Osteoblast (primary cell): ENCODE measurements at regions not wholly inside any gene's neighbourhood (a gene's known extent, or its start where the extent isn't known, plus 50 kb on each side); places are given as distances from the start of the nearest gene placed in this dataset.

ENCODE experiments used
- DNase-seq: peaks from one replicate; pipeline ENCODE4 v3.0.0; 2011; ENCODE audit warnings: low spot score, mixed read lengths; ENCODE audit not compliant: insufficient read length; ENCODE audit errors: missing footprints
- H2AFZ ChIP-seq: 2 replicates; pipeline ENCODE4 v1.6.0; 2011; ENCODE audit warnings: mild to moderate bottlenecking, low read length
- H3K27ac ChIP-seq: 2 replicates; pipeline ENCODE4 v1.5.1; 2011; ENCODE audit warnings: mild to moderate bottlenecking, low read depth, low read length, moderate library complexity
- H3K27me3 ChIP-seq: 2 replicates; pipeline ENCODE4 v1.6.0; 2012; ENCODE audit warnings: mild to moderate bottlenecking, control low read depth, inconsistent platforms, low read length, moderate library complexity; ENCODE audit not compliant: insufficient read depth
- H3K36me3 ChIP-seq: 2 replicates; pipeline ENCODE4 v1.5.1; 2011; ENCODE audit warnings: mild to moderate bottlenecking, low read length, control low read depth, moderate library complexity; ENCODE audit not compliant: insufficient read depth
- H3K4me1 ChIP-seq: 2 replicates; pipeline ENCODE4 v1.5.1; 2011; ENCODE audit warnings: mild to moderate bottlenecking, low read length, control low read depth, moderate library complexity; ENCODE audit not compliant: insufficient read depth
- H3K4me2 ChIP-seq: 2 replicates; pipeline ENCODE4 v1.6.0; 2011; ENCODE audit warnings: mild to moderate bottlenecking, low read length; ENCODE audit not compliant: insufficient read depth
- H3K4me3 ChIP-seq: fragments of 200-600 bp; sonication (generic); 3 replicates; pipeline ENCODE4 v1.5.1; 2012; ENCODE audit warnings: mild to moderate bottlenecking, low read length, inconsistent platforms; ENCODE audit not compliant: insufficient read depth
- H3K79me2 ChIP-seq: 2 replicates; pipeline ENCODE4 v1.6.0; 2012; ENCODE audit warnings: mild to moderate bottlenecking, low read length, control low read depth, inconsistent platforms; ENCODE audit not compliant: insufficient read depth
- H3K9me3 ChIP-seq: 2 replicates; pipeline ENCODE4 v1.5.1; 2011; ENCODE audit warnings: low read depth, low read length, control low read depth
- H4K20me1 ChIP-seq: 2 replicates; pipeline ENCODE4 v1.6.0; 2012; ENCODE audit warnings: mild to moderate bottlenecking, low read length, control low read depth; ENCODE audit not compliant: insufficient read depth
- CTCF ChIP-seq: IDR thresholded peaks from 2 replicates; pipeline ENCODE4 v1.5.1; 2011; ENCODE audit warnings: mild to moderate bottlenecking, low read depth, low read length, moderate library complexity; ENCODE audit errors: extremely low read depth

- TF ChIP-seq CTCF: no peak
- H3K27me3 ChIP-seq: no peaks in the 10 kb centered on the region
- peak overlapping the region; percentile 35 for H3K27ac ChIP-seq
- no peaks in the 10 kb centered on the region for H3K79me2 ChIP-seq
- no peak overlapping the region for H3K4me3 ChIP-seq
- peak; percentile 64 for DNase-seq
- no peaks in the 10 kb centered on the region for H3K36me3 ChIP-seq
- no peaks in the 10 kb centered on the region for H4K20me1 ChIP-seq
- H3K4me1 ChIP-seq: peaks cover 31% of the 10 kb centered on the region
- H3K4me2 ChIP-seq: peak overlapping the region; percentile 41
- no peaks in the 10 kb centered on the region for H3K9me3 ChIP-seq
- peak overlapping the region; percentile 39 for H2AFZ ChIP-seq
Measured at GRCh38 chr5:115419846-115420585, 123.6 kb upstream of the CCDC112 start.

- H3K4me1 ChIP-seq: peaks cover 42% of the 10 kb centered on the region
- H3K9me3 ChIP-seq: no peaks in the 10 kb centered on the region
- no peak overlapping the region for H3K4me2 ChIP-seq
- H3K36me3 ChIP-seq: no peaks in the 10 kb centered on the region
- TF ChIP-seq CTCF: no peak
- no peak overlapping the region for H3K27ac ChIP-seq
- no peaks in the 10 kb centered on the region for H3K79me2 ChIP-seq
- H2AFZ ChIP-seq: no peak overlapping the region
- no peaks in the 10 kb centered on the region for H4K20me1 ChIP-seq
- no peak for DNase-seq
- H3K4me3 ChIP-seq: no peak overlapping the region
- H3K27me3 ChIP-seq: no peaks in the 10 kb centered on the region
Measured at GRCh38 chr5:115418788-115419187, 122.3 kb upstream of the CCDC112 start.

GRCh38 chr5:115417076-115417475 lies 120.6 kb upstream of the CCDC112 start:
- no peak for TF ChIP-seq CTCF
- Histone ChIP-seq H3K4me2 (no peak overlapping the region), H3K79me2 (no peaks in the 10 kb centered on the region), H3K9me3 (no peaks in the 10 kb centered on the region), H3K27me3 (no peaks in the 10 kb centered on the region), H3K4me1 (peaks cover 32% of the 10 kb centered on the region), H3K4me3 (no peak overlapping the region), H3K36me3 (no peaks in the 10 kb centered on the region), H4K20me1 (no peaks in the 10 kb centered on the region), H2AFZ (no peak overlapping the region), H3K27ac (no peak overlapping the region)
- DNase-seq: no peak

- TF ChIP-seq CTCF: no peak
- no peaks in the 10 kb centered on the region for H3K36me3 ChIP-seq
- DNase-seq: peak; percentile 47
- peaks cover 28% of the 10 kb centered on the region for H3K4me1 ChIP-seq
- H4K20me1 ChIP-seq: no peaks in the 10 kb centered on the region
- no peaks in the 10 kb centered on the region for H3K9me3 ChIP-seq
- H3K27ac ChIP-seq: peak overlapping the region; percentile 59
- H3K79me2 ChIP-seq: no peaks in the 10 kb centered on the region
- H3K4me3 ChIP-seq: no peak overlapping the region
- H2AFZ ChIP-seq: no peak overlapping the region
- H3K27me3 ChIP-seq: no peaks in the 10 kb centered on the region
- peak overlapping the region; percentile 14 for H3K4me2 ChIP-seq
Measured at GRCh38 chr5:115415143-115415491, 118.7 kb upstream of the CCDC112 start.
